ENCODE measurements at regions not wholly inside any gene's neighbourhood (a gene's known extent, or its start where the extent isn't known, plus 50 kb on each side); places are given as distances from the start of the nearest gene placed in this dataset.

DNA sequence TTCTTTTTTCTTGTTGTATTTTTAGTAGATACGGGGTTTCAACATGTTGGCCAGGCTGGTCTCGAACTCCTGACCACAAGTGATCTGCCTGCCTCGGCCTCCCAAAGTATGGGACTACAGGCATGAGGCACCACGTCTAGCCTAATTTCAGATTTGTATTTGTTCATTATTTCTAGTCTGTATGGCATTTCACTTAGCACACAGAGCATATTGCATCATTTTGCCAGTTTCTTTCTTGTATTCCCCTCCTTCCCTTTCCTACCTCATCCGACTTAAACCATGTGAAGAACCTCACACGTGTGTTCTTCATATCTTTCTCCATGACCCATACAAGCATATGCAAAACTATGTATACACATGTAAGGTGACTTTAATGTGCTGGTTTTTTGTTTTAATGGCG is 470.0 kb downstream of the CBLN4 start:
- H3K4me3 ChIP-seq, result no peak overlapping the region
- no peaks in the 10 kb centered on the region for H3K27me3 ChIP-seq (replicated peaks in 1 of 2; ENCODE audit: control insufficient read depth in 2 of 2, insufficient read depth in 2 of 2, low read length in 1 of 2)
- DNase-seq (ENCODE audit: low read depth, low spot score) (no peak), FAIRE-seq (no peak), ATAC-seq (no peak)
- no peaks in the 10 kb centered on the region for H3K9me3 ChIP-seq (replicated peaks; ENCODE audit: control insufficient read depth, insufficient read depth, low read length)
- no TSS peak for BruUV-seq (replicated peaks)
- H4K20me1 ChIP-seq (ENCODE audit: control insufficient read depth, insufficient read depth), result no peaks in the 10 kb centered on the region
- TF ChIP-seq SUZ12 (IDR thresholded peaks at IDR 0.05; ENCODE audit: unreplicated experiment), result no peak
- TF ChIP-seq YY1 (IDR thresholded peaks at IDR 0.05; ENCODE audit: low read depth, low read length), result no peak
- TF ChIP-seq PML (IDR thresholded peaks at IDR 0.05; ENCODE audit: low read length), result no peak
- no peak for TF ChIP-seq NR2C2 (IDR thresholded peaks at IDR 0.05; ENCODE audit: borderline replicate concordance, control insufficient read depth, insufficient read length, low read depth)
- H3K27ac ChIP-seq (ENCODE audit: control insufficient read depth, insufficient read depth), result no peak overlapping the region
- POLR2A ChIA-PET, result no interaction called here
- no peak overlapping the region for H3K4me2 ChIP-seq (ENCODE audit: control insufficient read depth, insufficient read depth)
- no peaks in the 10 kb centered on the region for H3K4me1 ChIP-seq (ENCODE audit: control insufficient read depth, insufficient read depth, low read length)
- H2AFZ ChIP-seq (ENCODE audit: control insufficient read depth, low read depth, low read length), result no peak overlapping the region
- no peak overlapping the region for H3K9ac ChIP-seq (ENCODE audit: control insufficient read depth, insufficient read depth, low read length)
- intact Hi-C loops (cut with micrococcal nuclease; ENCODE audit: unreplicated experiment), result no loop called here
- CTCF ChIA-PET, result no interaction called here
- SMC1A ChIA-PET (ENCODE audit: uncharacterized antibody, unreplicated experiment), result no interaction called here
- in situ Hi-C loops (cut with MboI), result no loop called here
- WGBS (ENCODE audit: insufficient coverage, insufficient replicate concordance, low lambda C conversion rate, missing lambda C conversion rate), result 9% methylated on average over 7 of the region's 7 CpGs
- no peaks in the 10 kb centered on the region for H3K79me2 ChIP-seq (ENCODE audit: control insufficient read depth, insufficient read depth, low read length)
- RAD21 ChIA-PET (ENCODE audit: unreplicated experiment), result no interaction called here
- no peaks in the 10 kb centered on the region for H3K36me3 ChIP-seq (ENCODE audit: control insufficient read depth in 2 of 2, insufficient read depth in 2 of 2, low read length in 1 of 2)

DNA sequence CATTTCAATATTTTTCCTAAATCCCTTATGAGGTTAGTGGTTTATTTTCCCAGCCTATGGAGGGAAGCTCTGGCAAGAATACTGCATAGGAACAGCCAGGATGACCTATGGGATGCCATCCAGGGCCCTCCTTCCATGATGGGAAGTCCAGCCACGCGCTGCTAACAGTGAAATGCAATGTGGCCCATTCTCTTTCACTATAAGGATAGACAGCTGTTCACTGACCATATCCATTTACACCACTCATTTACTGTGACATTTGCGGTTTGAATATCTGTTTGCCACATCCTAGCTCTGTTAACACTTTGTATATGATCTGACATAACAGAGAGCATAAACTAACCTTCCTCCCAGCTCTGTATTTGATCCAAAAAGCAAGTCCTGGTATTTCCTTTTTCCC is 471.7 kb downstream of the CBLN4 start:
- intact Hi-C loops (cut with micrococcal nuclease; ENCODE audit: unreplicated experiment) (no loop called here), in situ Hi-C loops (cut with MboI) (no loop called here)
- Histone ChIP-seq H3K4me3 (no peak overlapping the region), H3K4me2 (ENCODE audit: control insufficient read depth, insufficient read depth) (no peak overlapping the region), H3K9me3 (replicated peaks; ENCODE audit: control insufficient read depth, insufficient read depth, low read length) (no peaks in the 10 kb centered on the region), H2AFZ (ENCODE audit: control insufficient read depth, low read depth, low read length) (no peak overlapping the region), H3K4me1 (ENCODE audit: control insufficient read depth, insufficient read depth, low read length) (no peaks in the 10 kb centered on the region), H3K79me2 (ENCODE audit: control insufficient read depth, insufficient read depth, low read length) (no peaks in the 10 kb centered on the region), H4K20me1 (ENCODE audit: control insufficient read depth, insufficient read depth) (no peaks in the 10 kb centered on the region), H3K27ac (ENCODE audit: control insufficient read depth, insufficient read depth) (no peak overlapping the region), H3K9ac (ENCODE audit: control insufficient read depth, insufficient read depth, low read length) (no peak overlapping the region), H3K27me3 (replicated peaks in 1 of 2; ENCODE audit: control insufficient read depth in 2 of 2, insufficient read depth in 2 of 2, low read length in 1 of 2) (no peaks in the 10 kb centered on the region), H3K36me3 (ENCODE audit: control insufficient read depth in 2 of 2, insufficient read depth in 2 of 2, low read length in 1 of 2) (no peaks in the 10 kb centered on the region)
- ChIA-PET POLR2A (no interaction called here), CTCF (no interaction called here), SMC1A (ENCODE audit: uncharacterized antibody, unreplicated experiment) (no interaction called here), RAD21 (ENCODE audit: unreplicated experiment) (no interaction called here)
- no TSS peak for BruUV-seq (replicated peaks)
- WGBS (ENCODE audit: insufficient coverage, insufficient replicate concordance, low lambda C conversion rate, missing lambda C conversion rate), result 44% methylated on average over 3 of the region's 3 CpGs
- TF ChIP-seq NR2C1 (IDR thresholded peaks at IDR 0.05) (no peak), WRNIP1 (IDR thresholded peaks at IDR 0.05; ENCODE audit: borderline replicate concordance, low read depth, low read length) (no peak), POU2F2 (IDR thresholded peaks at IDR 0.05; ENCODE audit: borderline replicate concordance, low read depth, low read length) (no peak), FOXM1 (IDR thresholded peaks at IDR 0.05; ENCODE audit: low read depth, low read length) (no peak), ASH2L (IDR thresholded peaks at IDR 0.05; ENCODE audit: borderline replicate concordance, low read depth) (no peak), BHLHE40 (IDR thresholded peaks at IDR 0.05; ENCODE audit: borderline replicate concordance in 1 of 2, low read depth in 2 of 2, low read length in 1 of 2) (no peak), EP300 (IDR thresholded peaks at IDR 0.05; ENCODE audit: borderline replicate concordance in 1 of 2, control insufficient read depth in 1 of 2, low read depth in 2 of 2, low read length in 2 of 2) (no peak)
- TF ChIP-seq, protein P1, sequence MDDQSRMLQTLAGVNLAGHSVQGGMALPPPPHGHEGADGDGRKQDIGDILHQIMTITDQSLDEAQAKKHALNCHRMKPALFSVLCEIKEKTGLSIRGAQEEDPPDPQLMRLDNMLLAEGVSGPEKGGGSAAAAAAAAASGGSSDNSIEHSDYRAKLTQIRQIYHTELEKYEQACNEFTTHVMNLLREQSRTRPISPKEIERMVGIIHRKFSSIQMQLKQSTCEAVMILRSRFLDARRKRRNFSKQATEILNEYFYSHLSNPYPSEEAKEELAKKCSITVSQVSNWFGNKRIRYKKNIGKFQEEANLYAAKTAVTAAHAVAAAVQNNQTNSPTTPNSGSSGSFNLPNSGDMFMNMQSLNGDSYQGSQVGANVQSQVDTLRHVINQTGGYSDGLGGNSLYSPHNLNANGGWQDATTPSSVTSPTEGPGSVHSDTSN (IDR thresholded peaks at IDR 0.05; ENCODE audit: insufficient replicate concordance, low read depth, low read length), result no peak
- ATAC-seq, result no peak
- no peak for FAIRE-seq
- DNase-seq (ENCODE audit: low read depth, low spot score), result no peak

Data from GM12878 (cell line).